Smooth muscle cell (in vitro differentiated cells): ENCODE measurements at regions not wholly inside any gene's neighbourhood (a gene's known extent, or its start where the extent isn't known, plus 50 kb on each side); places are given as distances from the start of the nearest gene placed in this dataset.

Experiments
- DNase-seq: peaks from one replicate; lab custom pipeline; 2025; ENCODE audit not compliant: unreplicated experiment; lab: John Stamatoyannopoulos, UW
- H2AFZ ChIP-seq: fragments of 200-600 bp; sonication (generic); 2 replicates; pipeline ENCODE4 v1.6.0; 2016; ENCODE audit warnings: antibody characterized with exemption, low read depth, mild to moderate bottlenecking
- H3F3A ChIP-seq: fragments of 200-600 bp; sonication (generic); 2 replicates; pipeline ENCODE4 v1.6.0; 2017; ENCODE audit warnings: antibody characterized with exemption, low read depth
- H3K27ac ChIP-seq: fragments of 200-600 bp; sonication (generic); 2 replicates; pipeline ENCODE4 v1.5.1; 2016; ENCODE audit warnings: low read depth, mild to moderate bottlenecking
- H3K27me3 ChIP-seq: fragments of 200-600 bp; sonication (generic); 2 replicates; pipeline ENCODE4 v1.6.1; 2016; ENCODE audit warnings: low read depth, mild to moderate bottlenecking
- H3K36me3 ChIP-seq: fragments of 200-600 bp; sonication (generic); 2 replicates; pipeline ENCODE4 v1.5.1; 2016; ENCODE audit warnings: low read depth
- H3K4me1 ChIP-seq: fragments of 200-600 bp; sonication (generic); 2 replicates; pipeline ENCODE4 v1.5.1; 2016; ENCODE audit warnings: low read depth
- H3K4me2 ChIP-seq: fragments of 200-600 bp; sonication (generic); 2 replicates; pipeline ENCODE4 v1.6.0; 2016; ENCODE audit warnings: mild to moderate bottlenecking
- H3K4me3 ChIP-seq: fragments of 200-600 bp; sonication (generic); 2 replicates; pipeline ENCODE4 v1.5.1; 2016; ENCODE audit warnings: mild to moderate bottlenecking
- H3K79me2 ChIP-seq: fragments of 200-600 bp; sonication (generic); 2 replicates; pipeline ENCODE4 v1.6.0; 2016; ENCODE audit warnings: low read depth, mild to moderate bottlenecking
- H3K9ac ChIP-seq: fragments of 200-600 bp; sonication (generic); 2 replicates; pipeline ENCODE4 v1.6.0; 2016; ENCODE audit warnings: low read depth
- H3K9me3 ChIP-seq: fragments of 200-600 bp; sonication (generic); replicated peaks from 2 replicates; pipeline ENCODE4 v1.5.1; 2016; ENCODE audit warnings: low read depth
- H4K20me1 ChIP-seq: fragments of 200-600 bp; sonication (generic); 2 replicates; pipeline ENCODE4 v1.6.0; 2016; ENCODE audit warnings: low read depth
- CTCF ChIP-seq: fragments of 200-600 bp; sonication (generic); IDR thresholded peaks from 2 replicates; pipeline ENCODE4 v1.5.1; 2017; ENCODE audit warnings: borderline replicate concordance, mild to moderate bottlenecking, antibody characterized with exemption; ENCODE audit not compliant: insufficient read depth, poor library complexity, severe bottlenecking
- WGBS: methylation state at CpG from one replicate; pipeline ENCODE4 v1.1.7; 2016; ENCODE audit warnings: low lambda C conversion rate; 5-methylcytosine and 5-hydroxymethylcytosine counted together

- DNase-seq, result no peak
- Histone ChIP-seq H4K20me1 (no peaks in the 10 kb centered on the region), H3K4me1 (peaks cover 12% of the 10 kb centered on the region), H3K36me3 (no peaks in the 10 kb centered on the region), H3K27me3 (no peaks in the 10 kb centered on the region), H3K4me2 (no peak overlapping the region), H3K4me3 (no peak overlapping the region), H3K9me3 (no peaks in the 10 kb centered on the region), H3K9ac (no peak overlapping the region), H2AFZ (peak overlapping the region; percentile 64), H3F3A (peaks cover 8% of the 10 kb centered on the region), H3K79me2 (no peaks in the 10 kb centered on the region), H3K27ac (peak overlapping the region; percentile 22)
- 79% methylated on average over 4 of the region's 4 CpGs for WGBS
- no peak for TF ChIP-seq CTCF
Measured at GRCh38 chr15:62945760-62946159, 96.8 kb upstream of the TPM1 start.

GRCh38 chr15:62946940-62947339 lies 95.6 kb upstream of the TPM1 start:
- Histone ChIP-seq H3K4me3 (no peak overlapping the region), H3F3A (peaks cover 6% of the 10 kb centered on the region), H3K36me3 (no peaks in the 10 kb centered on the region), H3K4me1 (peaks cover 2% of the 10 kb centered on the region), H3K9me3 (no peaks in the 10 kb centered on the region), H3K4me2 (no peak overlapping the region), H3K9ac (no peak overlapping the region), H3K27me3 (no peaks in the 10 kb centered on the region), H2AFZ (no peak overlapping the region), H4K20me1 (no peaks in the 10 kb centered on the region), H3K79me2 (no peaks in the 10 kb centered on the region), H3K27ac (no peak overlapping the region)
- TF ChIP-seq CTCF, result no peak
- 89% methylated on average over 2 of the region's 2 CpGs for WGBS
- no peak for DNase-seq

DNA sequence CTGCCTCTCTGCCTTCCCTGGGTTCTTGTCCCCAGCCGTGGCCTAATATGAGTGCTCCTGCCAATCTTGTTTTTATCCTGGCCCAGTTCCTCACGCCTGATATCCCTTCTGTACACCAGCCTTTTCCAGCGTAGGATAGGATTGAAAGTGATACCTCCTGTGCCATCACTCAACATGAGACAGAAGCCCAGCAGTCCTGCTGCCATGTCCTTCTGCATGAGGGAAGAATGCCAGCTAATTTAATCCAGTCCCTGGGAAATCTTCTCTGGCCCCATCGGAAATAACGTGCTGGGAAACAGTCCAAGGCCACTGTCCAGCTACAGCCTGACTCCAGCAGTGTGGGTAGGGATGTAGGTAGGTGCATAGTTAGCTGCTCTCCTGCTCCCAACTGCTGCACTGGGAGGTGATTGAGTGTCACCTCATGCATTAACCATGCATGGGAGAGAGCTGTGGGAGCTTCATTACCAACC lies 92.0 kb upstream of the TPM1 start:
- no peak overlapping the region for H3K27ac ChIP-seq
- no peaks in the 10 kb centered on the region for H3K27me3 ChIP-seq
- H3K4me2 ChIP-seq, result no peak overlapping the region
- 92% methylated on average over 5 of the region's 5 CpGs for WGBS
- H3F3A ChIP-seq, result no peaks in the 10 kb centered on the region
- H3K9me3 ChIP-seq, result no peaks in the 10 kb centered on the region
- DNase-seq, result no peak
- H3K4me3 ChIP-seq, result no peak overlapping the region
- TF ChIP-seq CTCF, result no peak
- no peak overlapping the region for H2AFZ ChIP-seq
- H3K79me2 ChIP-seq, result no peaks in the 10 kb centered on the region
- no peaks in the 10 kb centered on the region for H3K36me3 ChIP-seq
- H3K9ac ChIP-seq, result no peak overlapping the region
- H3K4me1 ChIP-seq, result no peaks in the 10 kb centered on the region
- H4K20me1 ChIP-seq, result no peaks in the 10 kb centered on the region

- Histone ChIP-seq H3K36me3 (no peaks in the 10 kb centered on the region), H3K4me2 (no peak overlapping the region), H3F3A (no peaks in the 10 kb centered on the region), H3K9ac (no peak overlapping the region), H3K4me1 (no peaks in the 10 kb centered on the region), H3K4me3 (no peak overlapping the region), H4K20me1 (no peaks in the 10 kb centered on the region), H2AFZ (no peak overlapping the region), H3K27ac (no peak overlapping the region), H3K27me3 (no peaks in the 10 kb centered on the region), H3K79me2 (no peaks in the 10 kb centered on the region), H3K9me3 (no peaks in the 10 kb centered on the region)
- 84% methylated on average over 5 of the region's 5 CpGs for WGBS
- no peak for TF ChIP-seq CTCF
- DNase-seq, result no peak
Measured at GRCh38 chr15:62951481-62951880, 91.1 kb upstream of the TPM1 start.
